CD4-positive, alpha-beta T cell treated with Interleukin-4 for 4 hours (primary cell): ENCODE measurements at regions not wholly inside any gene's neighbourhood (a gene's known extent, or its start where the extent isn't known, plus 50 kb on each side); places are given as distances from the start of the nearest gene placed in this dataset.

Experiments
- DNase-seq: peaks from one replicate; pipeline ENCODE4 v3.0.0-alpha.2; 2020

DNA sequence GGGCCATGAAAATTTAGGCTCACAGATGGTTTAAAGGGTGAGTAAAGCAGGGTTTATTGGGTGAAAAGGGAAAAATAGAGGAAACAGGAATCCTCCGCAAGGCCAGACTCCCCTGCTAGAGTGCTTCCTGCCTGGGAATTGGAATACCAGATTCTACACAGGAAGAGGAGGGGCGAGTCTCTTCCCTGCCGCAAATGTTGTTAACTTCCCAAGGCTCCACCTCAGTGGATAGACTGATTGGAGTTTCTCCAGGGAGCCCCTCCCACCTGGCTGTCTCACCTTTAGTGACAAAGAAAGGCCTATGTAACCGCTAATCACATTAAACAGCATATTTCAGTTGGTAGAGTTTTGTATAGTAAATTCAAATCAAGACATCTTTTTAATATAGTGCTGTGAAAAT, 1450.1 kb downstream of the KCNT2 start:
- no peak for DNase-seq

DNA sequence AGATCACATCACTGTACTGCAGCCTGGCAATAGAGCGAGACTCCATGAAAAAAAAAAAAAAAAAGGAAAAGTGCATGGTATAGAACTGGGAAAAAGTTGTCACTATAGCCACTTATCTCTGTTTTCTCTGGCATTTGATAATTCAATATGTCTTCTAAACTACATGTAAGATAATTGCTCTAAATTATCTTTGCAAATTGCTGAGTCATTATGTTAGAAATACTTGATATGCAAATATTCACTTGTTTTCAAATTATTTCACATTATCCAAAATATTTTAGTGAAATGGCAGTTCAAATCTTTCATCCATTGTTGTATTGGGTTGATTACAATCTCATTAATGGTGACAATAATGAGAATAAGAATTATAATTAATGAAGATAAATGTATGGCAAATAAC, 1455.1 kb downstream of the KCNT2 start:
- DNase-seq: no peak

GRCh38 chr1:195150768-195151167, 1457.5 kb downstream of the KCNT2 start:
- no peak for DNase-seq

- no peak for DNase-seq
These were observed 1466.9 kb downstream of the KCNT2 start for GRCh38 chr1:195141294-195141693.

DNA sequence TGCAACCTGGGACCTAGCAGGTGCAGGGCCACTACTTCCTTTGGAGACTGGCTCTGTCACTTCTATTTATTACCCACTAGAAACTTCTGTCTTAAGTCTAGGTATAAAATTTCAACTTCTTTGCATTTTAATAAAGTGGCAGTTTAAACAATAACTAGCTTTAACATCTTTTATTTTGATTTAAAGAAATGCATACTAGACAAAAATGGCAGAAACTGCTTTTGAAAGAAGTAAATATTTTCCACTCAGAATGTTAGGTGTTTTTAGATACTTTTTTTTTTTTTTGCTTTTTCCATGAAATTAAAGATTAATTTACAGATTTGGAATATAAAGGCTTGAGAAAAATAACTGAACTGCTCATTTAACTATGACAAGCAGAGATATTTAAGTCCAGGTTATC, 1477.6 kb downstream of the KCNT2 start:
- no peak for DNase-seq

DNA sequence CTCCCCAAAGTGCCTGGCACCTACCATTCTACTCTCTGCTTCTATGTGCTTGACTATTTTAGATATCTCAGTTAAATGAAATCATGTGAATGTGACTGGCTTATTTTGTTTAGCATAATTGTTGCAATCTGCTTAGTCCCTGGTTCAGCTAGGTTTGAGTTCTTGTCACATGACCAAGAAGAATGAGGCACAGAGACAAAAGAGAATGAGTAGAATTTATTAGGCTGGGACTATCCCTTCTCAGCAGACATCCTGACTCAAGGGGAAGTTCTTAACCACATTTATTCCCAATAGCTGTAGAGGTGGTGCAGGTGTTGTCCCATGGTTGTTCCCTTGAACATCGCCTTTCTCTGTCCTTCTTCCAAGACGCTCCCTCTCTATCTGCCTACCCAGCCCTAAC, 1485.7 kb downstream of the KCNT2 start:
- DNase-seq: no peak

GRCh38 chr1:195113471-195113870, 1494.8 kb downstream of the KCNT2 start:
- no peak for DNase-seq

DNA sequence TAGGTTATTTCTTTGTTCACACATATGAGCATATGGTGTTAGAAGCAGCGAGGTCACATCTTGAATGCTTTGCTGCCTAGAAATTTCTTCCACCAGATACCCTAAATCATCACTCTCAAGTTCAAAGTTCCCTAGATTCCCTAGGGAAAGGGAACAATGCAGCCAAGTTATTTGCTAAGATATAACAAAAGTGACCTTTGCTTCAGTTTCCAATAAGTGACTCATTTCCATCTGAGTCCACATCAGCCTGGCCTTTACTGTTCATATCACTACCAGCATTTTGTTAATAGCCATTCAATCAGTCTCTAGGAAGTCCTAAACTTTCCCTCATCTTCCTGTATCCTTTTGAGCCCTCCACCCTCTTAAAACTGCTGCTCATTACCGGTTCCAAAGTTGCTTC, 1502.5 kb downstream of the KCNT2 start:
- no peak for DNase-seq

DNA sequence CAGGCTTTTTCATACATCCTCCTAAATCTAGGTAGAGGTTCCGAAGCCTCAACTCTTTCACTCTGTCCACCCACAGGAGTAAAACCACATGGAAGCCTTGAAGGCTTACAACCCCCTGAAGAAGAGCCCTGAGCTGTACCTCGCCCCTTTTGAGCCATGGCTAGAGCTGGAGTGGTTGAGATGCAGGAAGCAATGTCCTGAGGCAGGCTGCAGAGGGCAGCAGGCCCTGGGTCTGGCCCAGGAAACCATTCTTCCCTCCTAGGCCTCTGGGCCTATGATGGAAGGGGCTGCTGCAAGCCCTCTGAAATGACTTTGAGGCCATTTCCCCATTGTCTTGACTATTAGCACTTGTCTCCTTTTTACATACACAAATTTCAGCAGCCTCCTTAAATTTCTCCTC, 1503.0 kb downstream of the KCNT2 start:
- no peak for DNase-seq

- DNase-seq: no peak
These were observed 1510.9 kb downstream of the KCNT2 start for GRCh38 chr1:195097316-195097715.

DNA sequence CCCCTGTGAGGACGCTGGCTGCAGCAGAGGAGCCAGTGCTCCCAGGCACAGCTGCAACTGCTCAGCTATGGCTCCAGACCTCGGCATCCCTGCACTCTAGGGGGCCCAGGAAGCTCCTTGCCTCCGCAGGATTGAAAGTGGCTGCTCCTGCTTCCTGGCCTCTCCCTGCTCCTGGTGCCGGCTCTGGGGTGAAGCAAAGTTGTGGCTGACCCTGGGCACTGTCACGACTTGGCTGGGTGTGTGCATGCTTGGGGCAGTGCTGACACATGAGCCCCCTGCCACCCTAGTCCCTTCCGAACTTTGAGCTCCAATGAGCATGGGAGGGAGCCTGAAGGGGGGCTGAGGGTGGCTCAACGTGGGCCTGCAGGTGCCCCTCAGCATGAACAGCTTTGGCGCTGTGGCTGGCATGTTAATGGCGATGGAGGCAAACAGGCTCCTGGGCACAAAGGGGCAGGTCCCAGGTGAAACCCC, 1512.2 kb downstream of the KCNT2 start:
- DNase-seq: no peak

DNA sequence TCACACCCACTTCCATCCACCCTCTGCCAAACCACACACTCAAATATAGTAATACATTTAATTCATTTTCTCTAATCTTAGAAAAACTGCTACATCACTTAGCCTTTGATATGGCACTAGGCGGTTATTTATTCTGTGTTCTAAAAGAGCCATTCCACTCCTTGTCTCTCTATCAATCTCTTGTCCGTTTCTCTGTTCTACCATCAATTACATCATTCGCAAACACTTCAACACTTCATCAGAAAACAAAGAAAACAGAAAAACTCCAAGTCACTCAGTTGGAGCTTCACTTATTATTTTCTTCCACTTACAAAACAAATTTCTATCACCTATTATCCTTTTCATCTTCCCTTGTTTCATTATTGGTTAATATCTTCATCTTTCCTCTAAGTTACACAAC, 1523.0 kb downstream of the KCNT2 start:
- DNase-seq: no peak

DNA sequence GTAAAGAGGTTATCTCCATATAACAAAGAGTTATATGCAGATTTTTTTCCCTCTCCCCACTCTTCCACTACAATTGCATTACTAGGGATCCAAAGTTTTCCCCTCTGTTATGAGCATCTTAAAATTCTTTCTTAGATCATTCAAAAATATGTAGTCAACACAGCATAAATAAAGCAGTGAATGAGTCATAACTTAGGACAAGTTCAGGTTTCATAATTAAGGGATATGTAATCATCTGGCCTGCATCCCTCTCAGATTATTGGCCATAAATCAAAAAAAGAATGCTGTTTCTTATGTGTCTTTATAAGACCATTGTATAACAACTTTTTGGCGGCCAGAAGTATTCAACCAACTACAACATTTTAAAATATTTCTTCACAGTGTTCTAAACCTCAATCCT, 1526.1 kb downstream of the KCNT2 start:
- DNase-seq: no peak

- no peak for DNase-seq
These were observed 1531.6 kb downstream of the KCNT2 start for GRCh38 chr1:195076682-195077081.

DNA sequence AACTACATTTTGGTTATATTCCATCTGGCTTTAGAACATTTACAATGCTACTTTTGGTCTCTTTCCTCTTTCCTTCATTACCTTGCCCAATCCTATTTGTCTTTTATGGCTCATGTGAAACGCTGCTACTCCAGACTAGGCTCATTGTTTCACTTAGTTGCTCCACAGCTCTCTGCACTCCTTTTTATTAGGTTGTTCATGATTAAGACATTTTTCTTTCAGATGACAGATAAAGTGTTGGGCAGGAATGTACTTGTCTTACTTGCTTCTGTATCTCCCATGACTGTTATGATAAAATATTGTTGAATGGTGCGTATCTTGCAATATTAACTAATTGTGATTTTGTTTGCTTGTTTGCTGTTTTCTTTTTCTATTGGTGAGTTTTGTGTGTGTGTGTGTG, 1532.3 kb downstream of the KCNT2 start:
- DNase-seq: no peak

DNA sequence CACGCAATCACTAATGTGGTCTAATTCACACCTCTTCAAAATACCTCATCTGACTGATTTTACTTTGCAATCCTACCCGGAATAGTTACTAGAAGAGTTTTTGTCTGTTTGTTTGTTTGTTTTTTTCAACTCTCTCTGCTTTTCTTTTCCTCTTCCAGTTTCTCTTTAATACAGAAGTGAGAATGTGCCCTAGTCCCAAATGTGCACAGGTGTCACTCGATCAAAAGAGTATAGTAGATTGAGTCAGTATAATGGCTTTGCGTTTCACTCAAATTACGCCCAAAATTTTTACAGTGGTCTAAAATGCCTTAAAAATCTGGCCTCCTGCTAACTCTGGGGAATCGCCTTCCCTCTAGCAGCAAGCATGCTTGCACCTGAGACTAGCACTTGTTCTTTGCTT, 1536.8 kb downstream of the KCNT2 start:
- DNase-seq: no peak

GRCh38 chr1:195065437-195065836, 1542.8 kb downstream of the KCNT2 start:
- DNase-seq: no peak

DNA sequence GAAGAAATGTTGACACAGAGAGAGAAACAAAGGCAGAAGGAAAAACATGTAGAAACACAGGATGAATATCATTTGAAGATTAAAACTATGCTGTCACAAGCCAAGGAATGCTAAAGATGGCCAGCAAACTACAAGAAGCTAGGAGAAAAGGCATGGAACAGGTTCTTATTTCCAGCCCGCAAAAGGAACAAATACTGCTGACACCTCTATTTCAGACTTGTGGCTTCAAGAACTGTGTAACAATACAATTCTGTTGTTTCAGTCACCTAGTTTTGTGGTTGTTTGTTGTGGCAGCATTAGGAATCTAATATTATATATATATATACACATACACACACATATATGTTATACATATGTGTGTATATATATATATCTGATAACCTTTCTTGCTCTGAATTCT, 1543.9 kb downstream of the KCNT2 start:
- DNase-seq: no peak

DNA sequence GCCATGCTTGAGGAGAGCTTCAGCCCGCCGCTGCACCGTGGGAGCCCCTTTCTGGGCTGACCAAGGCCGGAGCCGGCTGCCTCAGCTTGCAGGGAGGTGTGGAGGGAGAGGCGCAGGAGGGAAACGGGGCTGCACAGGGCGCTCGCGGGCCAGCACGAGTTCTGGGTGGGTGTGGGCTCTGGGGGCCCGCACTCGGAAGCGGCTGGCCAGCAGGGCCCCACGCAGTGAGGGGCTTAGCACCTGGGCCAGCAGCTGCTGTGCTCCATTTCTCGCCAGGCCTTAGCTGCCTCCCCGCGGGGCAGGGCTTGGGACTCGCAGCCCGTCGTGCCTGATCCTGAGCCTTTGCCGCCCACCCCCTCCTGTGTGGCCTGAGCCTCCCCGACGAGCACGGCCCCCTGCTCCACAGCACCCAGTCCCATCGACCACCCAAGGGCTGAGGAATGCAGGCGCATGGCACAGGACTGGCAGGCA, 1554.0 kb downstream of the KCNT2 start:
- no peak for DNase-seq

GRCh38 chr1:195053478-195053877, 1554.8 kb downstream of the KCNT2 start:
- no peak for DNase-seq

DNA sequence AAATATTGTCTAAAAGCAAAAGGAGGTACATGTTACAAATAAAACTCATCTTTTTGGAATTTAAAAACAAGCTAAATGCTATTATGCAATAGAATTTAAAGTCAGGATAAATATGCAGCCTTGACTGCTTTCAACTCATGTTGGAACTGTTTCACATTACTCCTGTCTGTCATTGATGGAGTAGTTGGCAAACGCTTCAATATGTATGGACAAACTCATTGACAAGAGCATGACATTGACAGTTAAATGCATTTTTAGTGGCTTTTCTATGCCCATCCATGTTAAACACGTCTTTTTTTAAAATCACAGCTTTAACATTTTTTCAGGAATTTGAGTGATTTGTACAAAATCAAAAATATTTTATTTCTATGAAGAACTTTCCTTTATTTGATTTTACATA, 1560.5 kb downstream of the KCNT2 start:
- DNase-seq: no peak

DNA sequence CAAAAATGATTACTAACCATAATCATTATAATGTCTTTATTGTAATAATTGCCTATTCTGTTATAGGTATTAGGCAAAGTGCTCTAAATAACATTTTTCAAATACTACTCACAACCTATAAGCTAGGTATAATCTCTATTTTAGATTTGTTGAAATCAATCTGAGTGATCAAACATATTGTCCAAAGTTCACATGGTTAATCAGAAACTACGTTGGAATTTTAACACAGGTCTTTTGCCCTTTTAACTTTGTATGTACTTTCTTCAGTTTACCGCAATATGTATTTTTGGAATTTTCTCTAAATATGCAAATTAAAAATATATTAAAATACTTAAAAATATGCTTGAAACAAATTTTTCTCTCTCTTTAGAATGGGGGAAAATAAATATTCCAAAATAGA, 1563.2 kb downstream of the KCNT2 start:
- no peak for DNase-seq

GRCh38 chr1:195030793-195031192, 1577.4 kb downstream of the KCNT2 start:
- no peak for DNase-seq

GRCh38 chr1:195026792-195027191, 1581.4 kb downstream of the KCNT2 start:
- DNase-seq: no peak

DNA sequence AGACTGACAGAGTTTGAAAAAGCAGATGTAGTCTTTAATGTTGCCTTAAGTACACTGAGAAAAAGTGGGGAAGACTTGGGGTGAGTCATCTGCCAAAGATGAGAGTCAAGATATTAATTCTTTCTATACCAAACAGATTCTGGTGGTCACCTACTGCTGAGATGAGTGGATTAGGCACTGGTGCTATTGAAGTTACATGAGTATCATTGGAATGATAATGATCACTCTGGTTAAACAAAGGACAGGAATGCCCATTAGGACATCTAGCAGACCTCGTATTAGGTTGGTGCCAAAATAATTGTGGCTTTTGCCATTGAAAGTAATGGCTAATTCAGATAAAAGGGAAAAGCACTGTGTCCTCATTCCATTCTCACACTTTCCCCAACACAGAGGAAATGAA, 1588.9 kb downstream of the KCNT2 start:
- DNase-seq: no peak

DNA sequence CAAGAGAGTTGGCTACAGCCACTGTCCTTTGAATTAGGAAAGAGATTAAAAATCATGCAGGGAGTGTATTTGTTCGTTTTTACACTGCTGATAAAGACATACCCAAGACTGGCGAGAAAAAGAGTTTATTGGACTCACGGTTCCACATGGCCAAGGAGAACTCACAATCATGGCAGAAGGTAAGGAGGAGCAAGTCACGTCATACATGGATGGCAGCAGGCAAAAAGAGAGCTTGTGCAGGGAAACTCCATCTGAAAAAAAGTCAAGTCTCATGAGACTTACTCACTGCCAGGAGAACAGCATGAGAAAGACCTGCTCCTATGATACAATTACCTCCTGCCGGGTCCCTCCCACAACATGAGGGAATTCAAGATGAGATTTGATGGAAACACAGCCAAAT, 1595.2 kb downstream of the KCNT2 start:
- DNase-seq: no peak
